GM23338 (cell line): ENCODE measurements at regions not wholly inside any gene's neighbourhood (a gene's known extent, or its start where the extent isn't known, plus 50 kb on each side); places are given as distances from the start of the nearest gene placed in this dataset.

Experiments
- ATAC-seq: fragments of 200-7000 bp; cut with Tn5 transposase; 3 replicates; pipeline ENCODE4 v1.9.1; 2020
- DNase-seq: peaks from one replicate; pipeline ENCODE4 v3.0.0-alpha.2; 2015; ENCODE audit warnings: low spot score
- H2AFZ ChIP-seq: fragments of 200-600 bp; sonication (generic); 2 replicates; pipeline ENCODE4 v1.8.0; 2016; ENCODE audit warnings: antibody characterized with exemption, mild to moderate bottlenecking, moderate library complexity
- H3F3A ChIP-seq: fragments of 200-600 bp; sonication (generic); replicated peaks from 2 replicates; pipeline ENCODE4 v1.8.0; 2017; ENCODE audit warnings: antibody characterized with exemption, mixed run types, low read depth
- H3K27ac ChIP-seq: fragments of 200-600 bp; sonication (generic); 2 replicates; pipeline ENCODE4 v1.6.1; 2016; ENCODE audit warnings: low read depth
- H3K27me3 ChIP-seq: fragments of 200-600 bp; sonication (generic); 2 replicates; pipeline ENCODE4 v1.8.0; 2016; ENCODE audit warnings: mild to moderate bottlenecking, mixed run types, moderate library complexity; ENCODE audit not compliant: insufficient read depth
- H3K36me3 ChIP-seq: fragments of 200-600 bp; sonication (generic); 2 replicates; pipeline ENCODE4 v1.8.0; 2016; ENCODE audit warnings: mild to moderate bottlenecking; ENCODE audit not compliant: insufficient read depth
- H3K4me1 ChIP-seq: fragments of 200-600 bp; sonication (generic); 2 replicates; pipeline ENCODE4 v1.8.0; 2016; ENCODE audit warnings: mild to moderate bottlenecking, moderate library complexity; ENCODE audit not compliant: insufficient read depth
- H3K4me2 ChIP-seq: fragments of 200-600 bp; sonication (generic); 2 replicates; pipeline ENCODE4 v1.7.1; 2017; ENCODE audit warnings: mixed run types
- H3K4me3 ChIP-seq: fragments of 200-600 bp; sonication (generic); 2 replicates; pipeline ENCODE4 v1.6.1; 2016; ENCODE audit warnings: mixed run types
- H3K79me2 ChIP-seq: fragments of 200-600 bp; sonication (generic); replicated peaks from 2 replicates; pipeline ENCODE4 v1.8.0; 2017; ENCODE audit warnings: mild to moderate bottlenecking; ENCODE audit not compliant: insufficient read depth
- H3K9me2 ChIP-seq: fragments of 200-600 bp; sonication (generic); 2 replicates; pipeline ENCODE4 v1.8.0; 2017; ENCODE audit not compliant: insufficient read depth
- H4K20me1 ChIP-seq: fragments of 200-600 bp; sonication (generic); replicated peaks from 2 replicates; pipeline ENCODE4 v1.8.0; 2017; ENCODE audit warnings: mild to moderate bottlenecking; ENCODE audit not compliant: insufficient read depth
- H3K27ac Mint-ChIP-seq: 2 replicates; pipeline ENCODE4 v1.8.0; 2020; ENCODE audit warnings: inconsistent platforms, mild to moderate bottlenecking, moderate library complexity, mixed read lengths
- H3K27me3 Mint-ChIP-seq: 3 replicates; pipeline ENCODE4 v1.8.0; 2022; ENCODE audit warnings: low read depth, mild to moderate bottlenecking, moderate library complexity, mixed read lengths, inconsistent platforms; ENCODE audit not compliant: insufficient read depth, poor library complexity
- H3K36me3 Mint-ChIP-seq: 3 replicates; pipeline ENCODE4 v1.8.0; 2021; ENCODE audit warnings: low read depth, mild to moderate bottlenecking, inconsistent platforms, moderate library complexity, mixed read lengths
- H3K4me1 Mint-ChIP-seq: 3 replicates; pipeline ENCODE4 v1.8.0; 2020; ENCODE audit warnings: mild to moderate bottlenecking, inconsistent platforms, mixed read lengths
- H3K4me3 Mint-ChIP-seq: 3 replicates; pipeline ENCODE4 v1.8.0; 2021; ENCODE audit warnings: moderate library complexity, mild to moderate bottlenecking, inconsistent platforms, mixed read lengths
- H3K9me3 Mint-ChIP-seq: 3 replicates; pipeline ENCODE4 v1.8.0; 2020; ENCODE audit warnings: moderate library complexity, mild to moderate bottlenecking, inconsistent platforms, mixed read lengths
- CREB1 ChIP-seq: fragments of 250-450 bp; sonication (Bioruptor Pico); IDR thresholded peaks from 2 replicates; pipeline ENCODE4 v1.5.0; 2020; ENCODE audit warnings: low read depth, mild to moderate bottlenecking, moderate library complexity
- CTCF ChIP-seq, 2 experiments: fragments of 200-600 bp in 1 of 2; sonication (generic) in 1 of 2; conservative IDR thresholded peaks; 2 replicates each; pipeline versions ENCODE4 v1.5.1 to v1.6.1; 2016 to 2017; ENCODE audit warnings: antibody characterized with exemption in 2 of 2, low read depth in 2 of 2, mild to moderate bottlenecking in 2 of 2, moderate library complexity in 1 of 2
- ETS1 ChIP-seq: IDR thresholded peaks from 2 replicates; pipeline ENCODE4 v1.6.1; 2016; ENCODE audit warnings: antibody characterized with exemption
- EZH2 ChIP-seq: fragments of 200-600 bp; sonication (generic); IDR thresholded peaks from one replicate; pipeline ENCODE4 v1.8.0; 2017; ENCODE audit warnings: antibody characterized with exemption, mild to moderate bottlenecking, low read depth; ENCODE audit not compliant: unreplicated experiment
- EZH2phosphoT487 ChIP-seq: fragments of 200-600 bp; sonication (generic); IDR thresholded peaks from one replicate; pipeline ENCODE4 v1.8.1; 2018; ENCODE audit warnings: antibody characterized with exemption; ENCODE audit not compliant: unreplicated experiment
- JUNB ChIP-seq: IDR thresholded peaks from one replicate; pipeline ENCODE4 v1.6.1; 2016; ENCODE audit warnings: antibody characterized with exemption; ENCODE audit not compliant: unreplicated experiment
- NANOG ChIP-seq: IDR thresholded peaks from 2 replicates; pipeline ENCODE4 v1.6.1; 2016; ENCODE audit warnings: antibody characterized with exemption, borderline replicate concordance
- POLR2AphosphoS5 ChIP-seq: IDR thresholded peaks from 2 replicates; pipeline ENCODE4 v1.6.1; 2016; ENCODE audit warnings: antibody characterized with exemption, low read depth
- REST ChIP-seq: IDR thresholded peaks from one replicate; pipeline ENCODE4 v1.6.1; 2018; ENCODE audit warnings: antibody characterized with exemption; ENCODE audit not compliant: unreplicated experiment
- STAT1 ChIP-seq: IDR thresholded peaks from one replicate; pipeline ENCODE4 v1.6.1; 2016; ENCODE audit warnings: antibody characterized with exemption; ENCODE audit not compliant: unreplicated experiment
- ZNF114 ChIP-seq: fragments of 250-450 bp; sonication (Bioruptor Pico); IDR thresholded peaks from 2 replicates; pipeline ENCODE4 v1.5.0; 2020; ENCODE audit warnings: mild to moderate bottlenecking, moderate library complexity
- ZNF331 ChIP-seq: fragments of 250-450 bp; sonication (Bioruptor Pico); IDR thresholded peaks from 2 replicates; pipeline ENCODE4 v1.5.0; 2020; ENCODE audit warnings: low read depth, mild to moderate bottlenecking, moderate library complexity
- ZNF462 ChIP-seq: fragments of 250-450 bp; sonication (Bioruptor Pico); IDR thresholded peaks from 2 replicates; pipeline ENCODE4 v1.5.0; 2020; ENCODE audit warnings: mild to moderate bottlenecking, moderate library complexity

- Mint-ChIP-seq H3K4me1 (peaks cover 17% of the 10 kb centered on the region; the same call in 2 of the 3 replicates), H3K36me3 (peaks cover 19% of the 10 kb centered on the region), H3K4me3 (no peak overlapping the region), H3K27ac (no peak overlapping the region), H3K27me3 (no peaks in the 10 kb centered on the region), H3K9me3 (peaks cover 15% of the 10 kb centered on the region)
- ATAC-seq: no peak
- Histone ChIP-seq H4K20me1 (no peaks in the 10 kb centered on the region), H3K9me2 (peaks cover 10% of the 10 kb centered on the region; the same call in 1 of the 2 replicates), H3K27me3 (no peaks in the 10 kb centered on the region), H2AFZ (no peak overlapping the region), H3K4me2 (no peak overlapping the region), H3K4me3 (no peak overlapping the region), H3F3A (no peaks in the 10 kb centered on the region), H3K27ac (no peak overlapping the region), H3K36me3 (no peaks in the 10 kb centered on the region), H3K79me2 (no peaks in the 10 kb centered on the region), H3K4me1 (peaks cover 13% of the 10 kb centered on the region)
- no peak for TF ChIP-seq ZNF114 (CRISPR knock-in tag)
- no peak for TF ChIP-seq CREB1 (CRISPR knock-in tag)
- no peak for TF ChIP-seq CTCF (conservative IDR thresholded peaks at IDR 0.05; ENCODE audit: low read depth in 2 of 2)
- no peak for TF ChIP-seq JUNB
- TF ChIP-seq EZH2: no peak
- no peak for TF ChIP-seq STAT1
- TF ChIP-seq EZH2phosphoT487: no peak
- TF ChIP-seq POLR2AphosphoS5: no peak
- no peak for TF ChIP-seq ZNF331 (CRISPR knock-in tag)
- no peak for TF ChIP-seq NANOG
- no peak for TF ChIP-seq ETS1
- TF ChIP-seq REST: no peak
- TF ChIP-seq ZNF462 (CRISPR knock-in tag): no peak
- DNase-seq: no peak
These were observed 170.2 kb upstream of the C9orf72 start for GRCh38 chr9:27743490-27743889.
